HG03108 (cell line): ENCODE measurements at regions not wholly inside any gene's neighbourhood (a gene's known extent, or its start where the extent isn't known, plus 50 kb on each side); places are given as distances from the start of the nearest gene placed in this dataset.

Experiments used
- ATAC-seq: cut with Tn5 transposase; IDR thresholded peaks from one replicate; pipeline ENCODE4 v1.9.1; 2021; ENCODE audit warnings: moderate library complexity; ENCODE audit not compliant: unreplicated experiment

DNA sequence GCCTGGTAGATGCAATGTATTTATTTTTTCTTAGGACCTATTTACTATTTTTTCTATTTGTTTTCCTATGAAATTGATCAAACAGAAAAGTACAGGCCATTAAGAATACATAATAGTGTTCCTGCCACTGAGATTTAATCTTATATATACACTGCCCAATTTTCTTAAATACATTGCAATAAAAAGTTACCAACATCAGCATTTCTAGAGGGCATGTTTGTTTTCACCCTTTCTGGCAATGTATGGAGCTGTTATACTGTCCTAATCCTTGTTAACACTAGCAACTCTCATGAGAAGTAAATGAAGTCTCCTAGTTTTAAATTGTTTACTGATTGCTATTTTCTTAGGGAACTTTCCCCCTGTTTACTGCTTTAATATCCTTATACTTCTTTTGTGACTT lies 359.1 kb upstream of the SEMA3A start:
- ATAC-seq, result no peak

DNA sequence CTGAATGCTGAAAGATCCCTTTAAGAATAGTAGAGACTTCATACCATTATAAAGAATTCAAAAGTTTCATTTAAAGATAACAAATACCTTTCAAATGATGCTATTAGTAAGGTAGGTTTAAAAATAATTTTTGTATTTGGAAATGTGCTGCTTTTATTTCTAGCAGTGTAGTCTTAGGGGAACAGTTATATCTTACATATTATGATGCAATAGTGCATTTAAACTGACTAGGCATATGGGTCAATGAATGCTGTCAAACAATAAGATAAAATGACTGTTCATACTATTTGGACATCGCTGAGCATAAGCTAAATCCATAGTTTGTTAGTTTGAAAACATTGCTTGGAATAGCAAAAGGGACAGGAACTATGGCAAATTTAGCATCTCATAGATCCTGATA lies 354.8 kb upstream of the SEMA3A start:
- ATAC-seq, result no peak

DNA sequence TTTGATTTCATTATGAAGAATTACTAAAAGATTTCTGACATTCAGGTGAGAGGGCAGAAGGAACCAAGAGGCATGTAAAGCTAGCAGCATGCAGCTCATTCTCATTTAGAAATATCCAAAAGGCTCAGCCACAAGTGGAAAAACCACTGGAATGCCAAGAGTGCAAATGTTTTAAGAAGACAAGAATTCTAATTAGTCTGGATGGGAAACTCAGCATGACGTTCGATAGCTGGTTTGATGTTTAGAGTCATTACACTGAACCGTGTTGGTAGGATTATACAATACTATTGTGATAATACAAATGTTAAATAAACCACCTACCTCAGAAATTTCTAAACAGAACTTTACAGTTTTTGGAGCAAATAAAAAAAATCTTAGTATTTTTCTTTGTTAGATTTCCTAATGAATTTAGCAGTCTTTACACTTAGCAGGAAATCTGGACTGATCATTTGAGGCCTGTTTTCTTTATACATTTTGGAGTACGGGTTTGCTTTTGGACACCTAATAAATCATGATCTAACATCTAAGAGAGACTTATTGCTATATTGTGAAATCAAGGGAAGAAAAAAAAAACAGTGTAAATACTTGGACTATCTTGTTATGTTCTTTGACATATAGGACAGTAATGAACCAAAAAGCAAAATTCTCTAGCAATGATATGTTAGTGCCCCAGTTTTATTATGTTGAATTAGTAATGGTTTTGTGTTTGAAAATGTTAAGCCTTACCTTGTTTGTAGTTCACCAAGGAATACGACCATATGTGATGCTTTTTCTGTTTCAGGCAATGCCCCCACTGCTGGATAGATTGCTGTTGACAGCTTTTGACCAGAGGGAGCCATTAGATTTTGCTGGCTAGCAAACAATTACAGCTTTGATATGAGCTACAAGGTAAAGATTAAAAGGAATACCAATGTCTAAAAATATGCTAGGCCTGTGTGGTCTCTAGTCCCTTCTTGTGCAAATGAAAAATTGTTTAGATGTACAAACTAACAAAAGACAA lies 354.1 kb upstream of the SEMA3A start:
- ATAC-seq, result no peak

DNA sequence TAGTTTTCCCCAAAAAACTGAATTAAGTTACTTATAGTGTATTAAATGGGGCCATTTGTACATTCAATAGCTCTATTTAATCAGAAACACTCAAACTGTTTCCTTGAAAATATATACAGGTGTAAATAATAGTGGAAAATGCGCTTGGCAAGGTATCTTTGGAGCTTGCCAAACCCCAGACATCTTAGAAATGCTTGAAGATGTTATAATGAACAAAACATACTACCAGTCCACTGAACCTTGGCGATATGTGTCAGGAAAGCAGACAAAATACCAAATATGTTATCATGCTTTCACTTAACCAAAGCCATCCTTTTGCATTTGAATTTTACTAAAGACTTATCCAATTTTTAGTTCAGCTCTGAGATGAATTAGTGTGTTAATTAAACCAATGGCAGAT lies 352.7 kb upstream of the SEMA3A start:
- ATAC-seq, result no peak

DNA sequence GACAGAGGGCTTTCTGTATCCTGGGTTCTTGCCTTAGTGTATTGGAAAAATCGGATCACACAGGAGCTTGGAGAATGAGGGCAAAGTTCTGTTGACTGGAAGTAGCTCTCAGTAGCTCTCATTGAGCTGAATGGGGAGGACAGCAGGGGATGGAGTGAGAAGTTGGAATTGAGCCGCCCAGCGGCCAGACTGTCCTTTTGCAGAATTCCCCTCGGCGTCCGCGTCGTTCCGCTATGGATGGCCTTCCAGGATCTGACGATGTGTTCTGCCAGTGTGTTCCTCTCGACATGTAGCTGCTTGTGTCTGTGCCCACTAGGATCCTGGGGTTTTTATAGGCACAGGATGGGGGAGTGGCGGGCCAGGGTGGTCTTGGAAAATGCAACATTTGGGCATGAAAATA lies 351.8 kb upstream of the SEMA3A start:
- no peak for ATAC-seq

DNA sequence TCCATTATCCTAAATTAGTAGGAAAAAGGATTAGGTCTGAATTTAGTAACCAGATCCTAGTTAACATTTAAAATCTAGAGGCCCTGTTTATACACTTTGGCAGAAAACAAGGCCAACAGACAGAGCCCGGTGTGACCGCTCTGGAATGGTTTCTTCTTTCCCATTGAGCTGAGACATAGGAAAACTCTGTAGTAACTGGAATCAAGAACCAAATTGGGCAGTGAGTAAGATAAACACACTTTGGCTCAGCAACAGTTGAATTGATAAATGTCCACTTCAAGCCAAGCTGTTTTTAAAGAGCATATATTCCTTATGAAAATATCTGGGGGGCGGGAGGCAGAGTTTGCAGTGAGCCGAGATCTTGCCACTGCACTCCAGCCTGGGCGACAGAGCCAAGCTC lies 343.7 kb upstream of the SEMA3A start:
- no peak for ATAC-seq

DNA sequence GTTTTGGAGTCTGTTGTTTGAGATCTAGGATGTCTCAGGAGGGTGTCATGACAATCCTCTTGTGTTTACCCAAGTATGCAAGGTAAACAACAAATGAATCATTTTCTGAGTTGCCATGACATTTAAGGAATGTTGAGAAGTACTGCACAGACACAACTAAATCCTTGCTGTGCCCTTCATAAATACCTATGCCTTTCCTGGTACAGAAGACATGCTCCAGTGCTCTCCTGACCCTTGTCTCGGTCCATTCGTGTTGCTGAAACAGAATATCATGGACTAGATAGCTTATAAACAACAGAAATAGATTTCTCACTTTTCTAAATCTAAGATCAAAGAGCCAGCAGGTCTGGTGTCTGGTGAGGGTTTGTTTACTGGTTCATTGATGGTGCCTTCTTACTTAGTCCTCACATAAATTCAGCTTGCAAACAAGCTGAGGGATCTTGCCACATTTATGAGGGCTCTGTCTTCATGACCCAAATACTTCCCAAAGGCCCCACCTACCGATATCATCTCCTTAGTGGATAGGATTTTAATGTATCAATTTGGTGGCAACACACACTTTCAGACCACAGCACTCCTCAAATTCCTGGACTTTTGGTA lies 341.8 kb upstream of the SEMA3A start:
- no peak for ATAC-seq

DNA sequence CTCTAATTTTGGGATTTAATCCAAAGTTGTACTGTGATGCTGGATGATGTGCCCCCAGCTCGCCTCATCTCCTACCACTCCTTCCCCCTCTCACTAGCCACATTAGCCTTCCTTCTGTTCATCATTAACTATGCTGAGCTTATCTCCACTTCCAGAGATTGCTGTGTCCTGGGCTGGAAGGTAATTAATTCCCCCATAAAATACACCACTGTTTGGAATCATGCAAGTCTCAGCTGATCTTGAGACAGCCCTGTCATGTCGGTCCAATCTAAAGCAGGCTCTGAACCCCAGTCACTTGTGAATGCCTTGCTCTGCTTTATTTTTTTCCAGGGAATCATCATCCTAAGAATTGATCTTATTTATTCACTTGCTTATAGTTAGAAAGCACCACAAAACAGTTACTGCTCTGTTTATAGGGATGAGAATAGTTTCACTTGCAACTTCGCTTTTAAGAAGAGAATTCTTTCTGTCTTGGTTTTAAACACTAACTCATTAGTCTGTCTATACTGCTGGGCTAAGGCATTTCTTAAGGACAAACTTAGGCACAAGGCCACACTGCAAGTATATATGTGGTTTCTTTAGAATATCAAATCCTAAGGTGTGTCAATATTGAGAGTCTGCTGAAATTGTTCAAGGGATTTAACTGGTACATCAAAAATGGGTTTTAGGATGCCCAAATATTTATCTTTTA lies 341.1 kb upstream of the SEMA3A start:
- ATAC-seq, result no peak

DNA sequence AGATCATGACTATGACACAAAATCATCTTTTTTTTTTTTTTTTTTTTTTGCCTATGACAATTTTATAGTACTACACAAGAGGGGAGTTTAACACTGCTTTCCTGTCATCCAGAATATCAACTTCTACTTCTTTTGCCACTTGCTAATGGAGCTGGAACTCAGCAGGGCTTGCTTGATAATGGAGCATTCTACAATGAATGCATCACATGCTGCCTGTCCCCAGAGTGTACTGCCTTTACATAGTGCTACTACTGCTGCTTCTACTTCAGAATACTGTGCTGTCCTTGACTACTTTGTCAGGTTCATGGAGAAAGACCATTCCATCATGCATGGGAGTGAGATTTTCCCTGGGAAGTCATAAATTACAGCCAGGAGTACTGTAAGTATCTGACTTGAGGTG lies 338.6 kb upstream of the SEMA3A start:
- no peak for ATAC-seq

DNA sequence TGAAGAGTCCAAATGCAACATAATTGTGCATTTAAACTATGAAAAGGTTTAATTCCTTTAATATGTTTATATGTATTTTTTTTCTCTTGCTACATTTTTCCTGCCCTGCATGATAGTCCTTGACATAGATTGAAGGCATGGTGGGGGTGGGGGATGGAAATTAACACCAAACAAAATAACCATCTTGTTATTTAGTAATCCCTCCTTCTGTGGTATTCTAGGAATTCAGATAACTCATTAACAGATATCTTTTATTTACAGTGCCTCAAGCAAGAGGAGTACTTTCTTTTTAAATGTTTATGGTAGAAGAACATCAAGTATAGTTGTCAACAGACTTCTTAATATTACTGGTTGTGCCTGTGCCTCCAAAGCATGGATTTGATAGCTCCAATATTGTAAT lies 337.6 kb upstream of the SEMA3A start:
- no peak for ATAC-seq

DNA sequence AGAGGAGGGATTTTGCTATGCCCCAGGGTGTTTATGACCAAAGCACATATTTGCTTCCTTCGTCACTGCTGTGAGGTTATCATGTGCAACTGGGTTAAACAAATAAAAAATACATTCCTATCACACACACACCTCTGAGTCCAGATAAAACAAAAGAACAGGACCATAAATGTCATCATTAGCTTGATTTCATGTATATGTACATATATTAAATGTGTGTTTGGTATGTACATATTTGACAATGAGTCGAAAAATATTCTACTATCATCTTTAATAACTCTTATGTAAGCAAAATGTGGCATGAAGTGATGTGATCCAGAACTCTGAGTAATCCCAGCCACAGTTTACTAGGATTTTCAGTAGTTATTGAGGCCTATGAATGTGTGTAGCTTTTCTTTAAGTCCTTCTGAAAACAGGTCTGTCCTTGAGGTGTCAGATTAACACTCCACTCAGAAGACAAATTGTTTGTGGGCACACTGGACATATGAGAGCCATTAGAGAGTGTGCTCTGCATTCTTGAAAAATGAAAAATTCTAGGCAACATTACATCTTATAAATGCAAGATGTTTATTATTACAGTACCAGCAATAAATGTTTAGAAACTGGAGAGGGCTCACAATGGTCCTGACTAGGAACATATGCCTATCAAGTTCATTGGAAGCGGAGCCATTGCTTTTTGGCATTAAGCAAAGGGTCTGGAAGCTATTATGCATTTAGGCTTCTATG lies 335.1 kb upstream of the SEMA3A start:
- no peak for ATAC-seq

DNA sequence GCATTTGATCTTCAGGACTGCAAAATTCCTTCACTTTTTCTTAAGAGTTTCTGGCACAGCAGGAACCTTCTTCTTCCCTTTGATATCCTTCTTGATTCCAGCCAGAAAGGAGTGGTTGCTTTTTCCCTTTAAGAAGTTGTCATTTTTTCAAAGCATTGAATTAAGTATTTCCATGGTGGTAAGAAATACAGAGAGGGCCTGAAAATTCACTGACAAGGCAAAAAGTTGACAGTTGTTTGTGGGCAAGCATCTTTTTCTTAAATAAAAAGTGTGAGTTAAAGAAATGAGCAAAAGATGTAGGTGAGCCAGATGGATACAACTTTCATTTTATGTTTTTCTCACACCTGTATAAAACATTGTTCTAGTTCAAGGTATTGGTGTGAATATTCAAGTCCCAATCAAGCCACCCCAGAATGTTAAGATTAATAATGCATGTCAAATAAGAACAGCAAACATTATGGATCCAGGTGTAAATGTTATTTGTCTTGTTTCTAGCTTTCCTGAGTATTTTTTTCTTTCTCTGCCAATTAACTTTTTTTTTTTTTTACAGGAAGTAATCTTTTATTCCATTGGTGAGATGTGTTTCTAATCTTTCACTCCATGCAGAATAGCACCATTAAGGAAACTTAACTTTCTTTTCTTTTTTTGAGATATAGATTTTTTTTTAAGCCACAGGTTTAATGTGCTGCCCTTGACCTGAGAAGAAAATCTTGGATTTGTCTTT lies 334.3 kb upstream of the SEMA3A start:
- ATAC-seq, result no peak

DNA sequence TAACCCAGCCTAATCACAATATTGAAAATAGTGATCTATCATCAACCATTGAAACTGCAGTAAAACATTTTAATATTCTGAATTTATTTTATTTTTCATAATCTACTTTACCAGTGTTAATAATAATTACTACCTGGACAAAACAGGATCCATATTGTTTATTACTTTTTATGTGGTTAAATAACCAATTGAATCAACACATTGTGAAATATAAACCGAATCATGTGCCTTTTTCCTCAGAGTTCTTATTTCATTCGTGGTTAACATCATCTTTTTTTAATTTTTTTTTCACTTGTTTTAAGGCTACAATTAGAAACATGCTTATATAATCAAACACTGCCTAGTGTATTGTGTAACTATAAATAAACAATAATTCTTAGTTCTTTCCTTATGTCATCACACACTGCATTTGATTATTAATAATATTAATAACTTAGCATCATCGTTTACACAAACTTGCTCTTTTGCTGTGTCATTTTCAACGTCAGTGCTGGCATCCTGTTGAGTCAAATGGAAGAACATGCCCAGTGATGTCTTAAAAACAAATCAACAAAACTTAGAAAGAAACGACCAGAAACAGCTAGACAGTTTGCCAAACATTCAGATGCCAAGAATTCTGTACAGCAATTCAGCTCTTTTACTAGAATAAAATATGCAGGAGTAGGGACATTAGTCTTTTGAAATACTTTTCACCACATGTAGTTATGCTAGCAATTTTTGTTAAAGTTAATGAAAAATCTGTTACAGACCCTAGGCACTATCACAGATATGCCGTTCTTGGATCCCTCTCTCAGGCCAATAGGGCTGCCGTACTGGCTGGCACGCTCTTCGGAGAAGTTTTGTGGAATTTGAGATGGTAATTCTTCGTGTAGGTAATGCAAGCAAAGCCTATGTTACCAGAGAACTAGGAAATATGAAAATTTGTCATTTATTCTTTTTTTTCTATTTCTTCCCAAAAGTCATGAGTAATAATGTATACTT lies 330.4 kb upstream of the SEMA3A start:
- no peak for ATAC-seq

DNA sequence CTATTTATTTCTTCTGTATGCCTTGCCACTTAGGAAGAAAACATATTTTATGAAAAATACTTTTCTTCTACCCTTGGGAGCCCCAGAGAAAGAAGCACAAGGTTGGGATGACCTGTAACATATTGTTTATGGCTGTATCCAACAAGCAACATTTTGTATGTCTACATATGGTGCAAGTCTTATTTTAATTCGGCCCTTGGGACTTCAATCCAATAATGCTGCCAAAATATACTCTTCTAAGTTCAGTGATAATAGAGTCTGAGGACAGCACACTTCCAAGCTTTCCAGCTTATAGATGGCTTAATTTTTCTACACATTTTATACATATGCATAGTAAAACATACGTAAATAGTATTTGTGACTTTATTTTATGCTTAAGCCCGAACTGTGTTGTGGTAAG lies 318.5 kb upstream of the SEMA3A start:
- ATAC-seq, result no peak

DNA sequence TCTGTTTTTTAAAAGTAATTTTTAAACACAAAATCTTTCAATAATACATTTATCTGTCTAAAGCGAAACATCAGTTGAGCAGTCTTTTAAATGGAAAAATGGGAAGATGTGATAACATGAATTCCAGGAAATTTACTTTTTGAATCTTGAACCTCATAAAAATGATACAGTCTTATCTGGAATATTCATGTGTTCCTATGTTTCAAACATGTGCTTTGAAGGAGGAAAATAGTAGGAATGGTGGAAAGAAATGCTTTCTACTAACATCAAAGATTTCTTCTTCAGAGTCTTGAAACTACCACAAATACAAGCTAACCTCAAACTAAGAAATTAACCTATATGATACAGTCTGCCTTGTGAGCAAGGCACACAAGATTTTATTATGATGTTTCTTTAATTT lies 317.5 kb upstream of the SEMA3A start:
- ATAC-seq, result no peak

DNA sequence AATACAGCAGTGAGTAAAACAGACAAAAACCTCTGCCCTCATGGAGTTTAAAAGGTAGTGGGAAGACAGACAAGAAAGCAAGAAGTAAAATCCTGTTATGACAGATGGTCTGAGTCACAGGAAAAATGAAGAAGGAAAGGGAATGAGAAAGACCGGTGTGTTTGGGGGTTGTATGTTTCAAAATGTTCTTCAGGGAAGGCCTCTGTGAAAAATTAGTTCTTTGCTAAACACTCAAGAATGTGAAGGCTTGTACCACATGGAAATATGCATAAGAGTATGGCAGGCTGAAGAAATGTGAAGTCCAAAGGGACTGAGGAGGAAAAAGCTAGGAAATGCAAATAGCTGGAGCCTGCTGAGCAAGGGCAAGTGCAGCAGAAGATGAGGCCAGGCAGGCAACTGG lies 315.9 kb upstream of the SEMA3A start:
- ATAC-seq, result no peak

DNA sequence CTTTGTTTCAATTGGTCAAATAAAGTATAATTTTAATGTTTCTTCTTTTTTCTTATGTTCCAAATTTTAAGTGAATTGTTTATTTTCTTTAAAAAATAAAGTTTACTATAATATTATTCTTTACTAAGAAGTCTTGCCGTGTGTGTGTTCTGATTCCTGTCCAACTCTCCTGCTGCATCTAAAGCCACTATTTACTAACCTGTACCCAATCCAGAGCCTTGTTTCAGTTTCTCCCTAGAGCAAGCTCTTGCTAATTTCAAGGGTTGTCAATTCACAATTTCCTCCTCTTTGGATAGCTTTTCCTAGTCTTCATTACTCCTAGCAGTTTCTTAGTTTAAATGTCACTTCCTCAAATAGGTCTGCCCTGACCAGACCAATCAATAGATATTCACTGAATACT lies 314.9 kb upstream of the SEMA3A start:
- no peak for ATAC-seq

DNA sequence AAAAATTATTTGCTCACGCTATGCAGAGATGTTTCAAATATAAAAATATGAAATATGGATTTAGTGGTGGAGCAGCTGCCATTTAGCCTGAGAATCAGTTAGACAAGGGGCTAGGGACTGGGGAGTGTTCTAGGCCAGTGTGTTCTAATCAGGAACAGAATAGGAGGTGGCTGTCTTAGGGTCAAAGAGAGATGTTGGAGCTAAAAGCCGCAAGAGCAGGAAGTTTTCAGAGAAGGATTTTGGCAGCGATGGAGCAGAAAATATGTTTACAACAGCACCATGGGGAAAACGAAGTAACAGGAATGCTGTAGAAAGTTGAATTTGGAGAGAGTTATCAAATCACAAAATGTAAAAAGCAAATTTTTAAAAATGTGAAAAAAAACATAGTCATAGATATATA lies 314.0 kb upstream of the SEMA3A start:
- ATAC-seq, result no peak

DNA sequence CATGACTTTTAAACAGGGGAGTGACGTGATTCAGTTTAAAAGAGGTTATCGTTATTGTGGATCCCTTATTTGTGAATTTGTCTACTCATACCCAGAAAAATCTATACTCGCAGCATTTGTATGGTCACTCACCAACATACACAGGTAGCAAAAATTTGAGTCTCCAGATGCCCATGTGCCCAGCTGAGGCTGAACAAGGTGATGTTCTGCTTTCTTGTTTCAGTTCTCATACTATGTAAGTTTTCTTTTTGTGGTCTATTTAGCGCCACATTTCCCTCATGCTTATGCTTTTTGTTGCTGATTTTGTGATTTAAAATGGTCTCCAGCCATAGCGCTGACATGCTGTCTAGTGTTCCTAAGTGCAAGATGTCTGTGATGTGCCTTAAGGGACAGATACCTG lies 312.9 kb upstream of the SEMA3A start:
- no peak for ATAC-seq
